DMS153 treated with DMSO at 0.1 percent for 48 hours (cell line): ENCODE measurements at regions not wholly inside any gene's neighbourhood (a gene's known extent, or its start where the extent isn't known, plus 50 kb on each side); places are given as distances from the start of the nearest gene placed in this dataset.
"Not testable (repeated sequence)": the region's sequence is repeated elsewhere in the genome, so short reads cannot be mapped to it uniquely, and the experiment has no call there.

Experiments used
- DNase-seq: peaks from one replicate; lab custom pipeline; 2025; ENCODE audit not compliant: unreplicated experiment; lab: John Stamatoyannopoulos, UW

DNA sequence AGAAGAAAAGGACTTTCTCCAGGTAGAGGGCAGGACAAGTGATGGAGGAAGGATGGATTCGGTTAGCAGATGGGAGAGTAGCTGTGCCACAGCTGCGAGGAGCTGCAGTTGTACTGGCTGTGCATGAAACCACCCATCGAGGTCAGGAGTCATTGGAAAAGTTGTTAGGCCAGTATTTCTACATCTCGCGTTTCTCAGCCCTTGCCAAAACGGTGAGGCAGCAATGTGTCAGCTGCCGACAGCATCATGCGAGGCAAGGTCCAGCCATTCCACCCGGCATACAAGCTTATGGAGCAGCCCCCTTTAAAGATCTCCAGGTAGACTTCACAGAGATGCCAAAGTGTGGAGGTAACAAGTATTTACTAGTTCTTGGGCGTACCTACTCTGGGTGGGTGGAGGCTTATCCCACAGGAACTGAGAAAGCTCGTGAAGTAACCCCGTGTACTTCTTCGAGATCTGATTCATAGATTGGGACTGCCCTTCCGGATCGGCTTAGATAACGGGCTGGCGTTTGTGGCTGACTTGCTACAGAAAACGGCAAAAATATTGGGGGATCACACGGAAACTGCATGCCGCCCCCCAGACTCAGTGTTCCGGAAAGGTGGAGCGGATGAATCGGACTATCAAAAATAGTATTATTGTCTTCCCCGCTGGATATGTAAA lies 105.0 kb upstream of the HMX1 start:
- not testable (repeated sequence) for DNase-seq

- DNase-seq, result not testable (repeated sequence)
Measured at GRCh38 chr4:8972635-8973034, 101.0 kb upstream of the HMX1 start.

GRCh38 chr4:8965896-8966295 lies 94.3 kb upstream of the HMX1 start:
- not testable (repeated sequence) for DNase-seq

GRCh38 chr4:8964201-8964788 lies 92.7 kb upstream of the HMX1 start:
- not testable (repeated sequence) for DNase-seq

DNA sequence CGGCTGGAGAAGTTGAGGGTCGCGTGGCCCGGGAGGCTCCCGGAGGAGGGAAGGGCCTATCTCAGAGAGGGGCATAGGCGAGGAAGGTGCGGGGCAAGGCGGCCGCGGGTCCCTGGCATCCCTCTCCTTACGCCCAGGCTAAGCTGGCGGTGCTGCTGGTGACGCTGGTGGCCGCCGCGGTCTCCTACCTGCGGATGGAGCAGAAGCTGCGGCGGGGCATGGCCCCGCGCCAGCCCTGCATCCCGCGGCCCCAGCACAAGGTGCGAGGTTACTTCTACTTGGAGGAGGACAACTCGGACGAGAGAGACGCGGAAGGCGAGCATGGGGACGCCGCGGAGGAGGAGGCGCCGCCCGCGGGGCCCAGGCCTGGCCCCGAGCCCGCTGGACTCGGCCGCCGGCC lies 91.9 kb upstream of the HMX1 start:
- not testable (repeated sequence) for DNase-seq

GRCh38 chr4:8961343-8961742 lies 89.7 kb upstream of the HMX1 start:
- DNase-seq, result not testable (repeated sequence)

DNA sequence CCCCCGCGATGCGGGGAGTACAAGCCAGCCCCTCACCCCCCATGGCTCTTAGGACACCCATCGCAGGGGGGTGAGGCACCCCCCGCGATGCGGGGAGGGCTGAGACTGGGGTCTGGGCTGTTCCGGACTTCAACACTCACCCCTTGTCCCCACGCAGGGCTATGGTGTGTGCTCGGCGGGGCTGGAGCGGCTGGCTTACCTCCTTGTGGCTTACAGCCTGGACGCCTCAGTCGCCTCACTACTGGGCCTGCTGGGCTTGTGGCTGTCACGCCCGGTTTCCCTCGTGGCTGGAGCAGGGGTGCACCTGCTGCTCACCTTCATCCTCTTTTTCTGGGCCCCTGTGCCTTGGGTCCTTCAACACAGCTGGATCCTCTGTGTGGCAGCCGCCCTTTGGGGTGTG lies 87.8 kb upstream of the HMX1 start:
- not testable (repeated sequence) for DNase-seq

DNA sequence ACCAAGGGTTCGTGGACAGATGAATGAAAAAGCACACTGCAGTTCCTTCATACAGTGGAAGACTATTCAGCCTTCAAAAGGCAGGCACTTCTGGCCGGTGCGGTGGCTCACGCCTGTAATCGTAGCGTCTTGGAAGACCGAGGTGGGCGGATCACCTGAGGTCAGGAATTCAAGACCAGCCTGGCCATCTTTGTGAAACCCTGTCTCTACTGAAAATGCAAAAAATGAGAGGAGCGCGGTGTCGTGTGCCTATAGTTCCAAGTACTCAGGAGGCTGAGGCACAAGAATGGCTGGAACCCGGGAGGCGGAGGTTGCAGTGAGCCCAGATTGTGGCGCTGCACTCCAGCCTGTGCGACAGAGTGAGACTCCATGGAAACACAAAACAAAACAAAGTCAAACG lies 82.4 kb upstream of the HMX1 start:
- DNase-seq, result not testable (repeated sequence)

- not testable (repeated sequence) for DNase-seq
Measured at GRCh38 chr4:8952791-8953190, 81.2 kb upstream of the HMX1 start.

GRCh38 chr4:8952109-8952508 lies 80.5 kb upstream of the HMX1 start:
- not testable (repeated sequence) for DNase-seq

DNA sequence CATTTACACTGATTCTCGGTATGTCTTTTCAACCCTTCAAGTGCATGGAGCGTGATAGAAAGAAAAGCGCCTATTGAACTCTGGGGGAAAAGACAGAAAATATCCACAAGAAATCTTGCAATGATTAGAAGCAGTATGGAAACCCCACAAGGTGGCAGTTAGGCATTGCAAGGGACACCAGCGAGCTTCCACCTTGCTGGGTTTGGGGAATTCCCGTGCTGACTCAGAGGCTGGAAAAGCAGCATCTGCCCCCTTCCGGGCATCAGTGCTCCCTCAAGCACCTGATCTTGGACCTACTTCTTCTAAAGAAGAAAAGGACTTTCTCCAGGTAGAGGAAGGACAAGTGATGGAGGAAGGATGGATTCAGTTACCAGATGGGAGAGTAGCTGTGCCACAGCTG lies 73.9 kb upstream of the HMX1 start:
- DNase-seq, result not testable (repeated sequence)

- DNase-seq, result not testable (repeated sequence)
Measured at GRCh38 chr4:8943367-8943766, 71.7 kb upstream of the HMX1 start.

DNA sequence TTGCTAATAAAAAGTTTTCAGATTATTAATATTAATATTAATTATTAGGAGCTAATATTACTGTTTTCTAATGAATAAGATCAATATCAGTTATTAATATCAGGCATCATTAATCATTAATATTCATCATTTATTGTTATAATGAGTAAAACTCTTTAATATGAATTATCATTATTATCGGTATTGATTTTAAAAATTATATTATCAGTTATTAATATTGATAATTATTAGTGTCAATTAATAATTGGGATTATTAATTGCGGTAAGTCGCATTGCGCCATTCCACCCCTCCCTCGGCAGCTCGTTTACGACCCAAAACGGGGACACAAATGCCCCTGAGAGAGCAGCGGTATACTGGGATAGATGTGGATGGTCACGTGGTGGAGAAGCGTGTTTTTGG lies 70.4 kb upstream of the HMX1 start:
- not testable (repeated sequence) for DNase-seq

DNA sequence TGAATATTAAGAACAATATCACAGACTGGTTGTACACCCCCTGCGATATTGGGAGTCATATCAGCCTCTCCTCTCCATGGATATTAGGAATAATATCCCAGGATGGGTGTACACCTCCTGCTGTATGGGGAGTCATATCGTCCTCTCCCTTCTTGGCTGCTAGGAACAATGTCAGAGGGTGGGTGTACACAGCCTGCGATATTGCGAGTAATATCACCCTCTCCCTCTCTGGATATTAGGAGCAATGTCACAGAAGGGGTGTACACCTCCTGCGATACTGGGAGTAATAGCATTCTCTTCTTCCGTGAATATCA lies 69.8 kb upstream of the HMX1 start:
- not testable (repeated sequence) for DNase-seq

- DNase-seq, result no peak
Measured at GRCh38 chr4:8940792-8941491, 69.3 kb upstream of the HMX1 start.

DNA sequence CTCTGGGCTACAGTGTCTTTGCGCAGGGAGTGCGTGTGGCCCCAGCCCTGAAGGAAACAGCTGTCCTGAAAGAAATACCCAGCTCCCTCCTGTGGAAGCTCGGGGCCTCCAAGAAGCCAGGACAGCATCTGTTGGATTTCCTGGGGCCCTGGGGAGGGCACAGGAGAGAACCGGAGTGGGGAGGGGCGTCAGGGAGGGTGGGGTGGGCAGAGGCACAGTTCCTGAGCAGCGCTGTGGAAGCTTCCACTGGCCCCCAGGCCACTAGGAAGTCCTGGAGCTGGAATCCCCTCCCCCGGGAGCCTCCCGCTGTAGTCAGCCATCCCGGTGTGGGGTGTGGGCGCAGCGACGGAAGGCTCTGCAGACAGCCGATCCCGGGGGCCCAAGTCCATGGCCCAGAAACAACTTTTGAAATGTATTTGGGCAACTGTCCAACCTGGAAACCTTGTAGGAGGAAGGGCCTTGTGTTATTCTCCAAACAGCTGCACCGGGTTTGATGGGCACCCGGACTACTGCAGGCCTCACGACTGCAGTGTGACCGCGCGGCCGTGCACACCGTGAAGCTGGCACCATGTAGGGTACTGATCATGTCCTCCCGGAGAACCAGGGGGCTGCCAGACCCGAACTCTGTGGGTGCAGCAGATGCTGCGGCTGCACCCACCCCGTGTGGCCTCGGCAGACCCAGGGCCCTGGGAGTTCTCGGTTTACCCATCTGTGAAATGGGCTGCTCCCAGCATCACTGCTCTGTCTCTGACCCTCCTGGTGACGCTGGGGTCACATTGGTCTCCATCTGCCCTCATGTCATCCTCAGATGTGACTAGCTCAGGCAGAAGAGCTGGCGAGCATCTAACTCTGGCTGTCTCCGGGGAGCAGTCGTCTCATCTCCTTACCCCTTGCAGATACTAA lies 68.5 kb upstream of the HMX1 start:
- DNase-seq, result no peak

DNA sequence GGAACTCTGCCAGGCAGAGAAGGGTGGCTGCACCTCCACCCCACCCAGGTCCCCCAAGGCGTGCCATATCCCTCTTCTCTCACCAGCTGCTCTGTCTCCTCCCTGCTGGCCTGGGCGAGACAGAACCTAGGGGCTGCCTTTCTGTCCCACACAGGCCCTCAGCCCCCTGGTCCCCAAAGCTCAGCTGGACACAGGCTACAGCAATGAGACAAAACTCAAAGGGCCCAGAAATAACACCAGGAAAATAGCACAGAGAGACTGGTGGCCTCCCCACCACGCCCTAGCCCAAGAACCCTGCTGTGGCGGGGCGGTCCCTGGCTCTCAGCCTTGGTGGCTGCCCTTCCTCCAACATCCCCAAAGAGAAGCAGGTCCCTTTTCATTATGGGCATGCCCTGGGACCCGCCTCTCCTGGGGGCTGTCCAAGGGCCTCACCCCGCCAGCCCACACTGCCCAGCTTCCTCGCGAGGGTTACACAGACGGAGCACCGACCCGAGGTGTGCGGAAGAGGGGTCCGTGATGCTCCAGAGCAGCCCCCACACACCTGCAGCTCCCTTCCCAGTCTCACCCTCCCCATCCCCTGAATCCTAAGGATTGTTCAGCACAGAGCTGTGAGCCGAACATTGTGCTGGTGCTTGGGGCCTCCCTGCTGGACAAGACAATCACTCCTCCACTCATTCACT lies 67.7 kb upstream of the HMX1 start:
- no peak for DNase-seq

GRCh38 chr4:8938623-8939022 lies 67.0 kb upstream of the HMX1 start:
- no peak for DNase-seq

DNA sequence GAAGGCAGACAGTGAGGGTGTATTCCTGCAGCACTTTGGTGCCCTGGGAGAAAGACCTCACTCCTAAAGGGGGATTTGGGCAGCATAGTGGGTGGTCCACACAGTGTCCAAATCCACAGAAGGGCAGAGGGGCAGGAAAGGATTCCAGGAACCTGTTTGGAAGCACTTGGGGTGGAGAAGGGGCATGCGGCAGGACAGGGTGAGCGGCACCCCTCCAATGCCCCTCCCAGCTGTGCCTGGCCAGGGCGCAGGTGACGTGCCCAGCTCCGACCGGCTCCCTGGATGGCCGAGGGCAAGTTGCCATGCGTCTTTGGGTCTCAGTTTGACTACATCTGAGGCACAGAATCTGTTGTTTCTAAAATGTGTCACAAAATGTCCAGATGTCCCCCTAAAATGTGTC lies 66.5 kb upstream of the HMX1 start:
- DNase-seq, result no peak

DNA sequence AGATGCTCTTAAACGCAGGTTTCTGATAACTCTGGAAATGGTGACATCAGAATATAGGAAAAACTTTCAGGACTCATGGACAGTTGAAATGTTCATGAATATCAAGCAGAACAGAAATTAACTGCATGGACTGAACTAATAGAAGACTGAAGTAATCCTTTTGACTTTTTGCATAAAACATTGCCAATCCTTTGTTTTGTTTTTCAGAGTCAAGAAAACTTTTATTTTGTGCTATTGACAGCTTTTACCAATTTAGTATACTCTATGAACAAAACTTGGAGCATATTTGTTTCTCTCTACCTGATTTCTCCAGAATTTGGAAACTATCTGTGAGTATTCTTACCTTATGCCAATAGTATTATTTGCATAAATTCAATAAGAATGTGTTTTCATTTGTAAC lies 61.2 kb upstream of the HMX1 start:
- DNase-seq, result no peak

GRCh38 chr4:8928074-8928473 lies 56.4 kb upstream of the HMX1 start:
- DNase-seq, result no peak
